ENCODE measurements at regions not wholly inside any gene's neighbourhood (a gene's known extent, or its start where the extent isn't known, plus 50 kb on each side); places are given as distances from the start of the nearest gene placed in this dataset.

DNA sequence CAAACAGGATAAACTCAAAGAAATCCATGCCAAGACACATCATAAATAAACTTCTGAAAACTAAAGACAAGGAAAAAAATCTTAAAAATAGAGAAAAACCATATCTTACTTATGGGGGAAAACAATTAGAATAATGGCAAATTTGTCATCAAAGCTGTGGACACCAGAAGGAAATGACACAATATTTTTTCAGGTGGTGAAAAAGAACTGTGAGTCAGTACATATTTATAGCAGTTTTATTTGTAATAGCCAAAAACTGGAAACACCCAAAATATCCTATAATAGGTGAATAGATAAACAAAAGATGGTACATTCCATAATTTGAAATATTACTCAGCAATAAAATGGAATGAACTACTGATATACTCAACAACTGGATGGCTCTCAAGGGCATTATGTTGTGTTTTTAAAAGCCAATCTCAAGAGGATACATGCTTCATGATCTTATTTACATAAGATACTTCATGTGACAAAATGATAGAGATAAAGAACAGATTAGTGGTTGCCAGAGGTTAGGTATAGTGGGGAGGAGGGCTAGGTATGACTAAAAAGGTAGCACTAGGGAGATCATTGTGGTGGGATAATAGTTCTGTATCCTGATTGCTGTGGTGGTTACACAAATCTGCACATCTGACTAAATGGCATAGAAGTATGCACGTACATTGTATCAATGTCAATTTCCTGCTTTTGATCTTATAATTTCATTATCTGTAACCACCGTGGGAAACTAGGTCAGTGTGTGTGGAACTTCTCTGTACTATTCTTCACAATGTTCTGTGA, 191.9 kb downstream of the PPP1R2C start:
- Histone ChIP-seq H3K4me3 (ENCODE audit: low read depth, low read length) (no peak overlapping the region), H3K79me2 (ENCODE audit: control insufficient read depth, insufficient read depth, low read length, unreplicated experiment) (no peaks in the 10 kb centered on the region), H3K27me3 (ENCODE audit: insufficient read depth, low read length) (no peaks in the 10 kb centered on the region), H3K36me3 (ENCODE audit: insufficient read depth, low read length) (no peaks in the 10 kb centered on the region), H2AFZ (ENCODE audit: low read length, unreplicated experiment) (no peak overlapping the region), H3K27ac (ENCODE audit: low read depth, low read length) (no peak overlapping the region), H3K4me1 (ENCODE audit: control insufficient read depth, insufficient read depth, low read length, unreplicated experiment) (no peaks in the 10 kb centered on the region)

DNA sequence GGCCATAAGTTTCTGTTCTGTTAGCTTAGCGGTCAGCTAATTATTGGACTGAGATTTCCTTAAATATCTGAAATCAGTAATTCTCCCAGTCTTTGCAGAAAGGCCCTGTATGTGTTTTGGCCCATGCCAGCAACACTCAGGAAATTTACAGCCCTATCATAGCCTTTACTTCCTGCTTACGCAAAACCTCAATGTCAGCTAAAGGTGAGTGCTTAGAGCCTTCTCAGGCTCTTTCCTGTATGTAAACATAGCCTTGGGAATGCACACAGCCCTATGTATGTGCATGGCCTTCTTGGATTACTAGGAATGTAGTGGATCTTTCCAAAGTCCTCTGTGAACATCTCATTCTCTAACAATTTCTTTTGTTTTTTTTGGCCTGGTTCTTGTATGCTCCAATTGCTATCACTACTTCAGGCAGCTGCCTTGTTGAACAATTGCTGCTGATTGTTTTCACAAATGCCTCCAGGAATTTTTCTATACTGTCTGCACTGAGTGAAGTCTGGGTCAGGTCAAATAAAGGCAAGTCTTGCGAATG, 200.0 kb downstream of the PPP1R2C start:
- H3K27ac ChIP-seq (ENCODE audit: low read depth, low read length): no peak overlapping the region

DNA sequence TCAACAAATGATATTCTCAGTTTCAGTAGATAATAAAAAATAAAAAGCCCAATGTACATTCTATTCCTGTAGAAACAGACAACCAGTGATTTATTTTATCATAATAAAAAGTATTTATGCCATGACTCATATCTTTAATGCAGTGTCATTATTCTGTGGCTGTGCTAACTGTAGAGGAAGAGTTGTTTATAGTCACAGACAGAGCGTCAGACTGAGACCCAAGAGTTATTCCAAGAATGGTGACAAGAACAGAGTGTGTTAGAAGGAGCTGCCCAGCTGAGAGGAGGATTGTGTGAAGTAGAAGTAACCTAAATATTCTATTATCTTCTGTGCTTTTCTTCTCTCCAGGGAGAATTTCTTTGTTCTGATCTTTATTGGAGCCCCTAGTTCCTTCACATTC, 210.7 kb downstream of the PPP1R2C start:
- no peak overlapping the region for H2AFZ ChIP-seq (ENCODE audit: low read length, unreplicated experiment)
- no peaks in the 10 kb centered on the region for H3K4me1 ChIP-seq (ENCODE audit: control insufficient read depth, insufficient read depth, low read length, unreplicated experiment)
- no peak overlapping the region for H3K4me3 ChIP-seq (ENCODE audit: low read depth, low read length)
- no peaks in the 10 kb centered on the region for H3K27me3 ChIP-seq (ENCODE audit: insufficient read depth, low read length)
- no peak overlapping the region for H3K27ac ChIP-seq (ENCODE audit: low read depth, low read length)
- no peaks in the 10 kb centered on the region for H3K36me3 ChIP-seq (ENCODE audit: insufficient read depth, low read length)
- no peaks in the 10 kb centered on the region for H3K79me2 ChIP-seq (ENCODE audit: control insufficient read depth, insufficient read depth, low read length, unreplicated experiment)

More for the DNA sequence above, 200.0 kb downstream of the PPP1R2C start:
- Histone ChIP-seq H3K79me2 (ENCODE audit: control insufficient read depth, insufficient read depth, low read length, unreplicated experiment) (no peaks in the 10 kb centered on the region), H3K4me3 (ENCODE audit: low read depth, low read length) (no peak overlapping the region), H2AFZ (ENCODE audit: low read length, unreplicated experiment) (no peak overlapping the region), H3K4me1 (ENCODE audit: control insufficient read depth, insufficient read depth, low read length, unreplicated experiment) (no peaks in the 10 kb centered on the region), H3K36me3 (ENCODE audit: insufficient read depth, low read length) (no peaks in the 10 kb centered on the region), H3K27me3 (ENCODE audit: insufficient read depth, low read length) (no peaks in the 10 kb centered on the region)

DNA sequence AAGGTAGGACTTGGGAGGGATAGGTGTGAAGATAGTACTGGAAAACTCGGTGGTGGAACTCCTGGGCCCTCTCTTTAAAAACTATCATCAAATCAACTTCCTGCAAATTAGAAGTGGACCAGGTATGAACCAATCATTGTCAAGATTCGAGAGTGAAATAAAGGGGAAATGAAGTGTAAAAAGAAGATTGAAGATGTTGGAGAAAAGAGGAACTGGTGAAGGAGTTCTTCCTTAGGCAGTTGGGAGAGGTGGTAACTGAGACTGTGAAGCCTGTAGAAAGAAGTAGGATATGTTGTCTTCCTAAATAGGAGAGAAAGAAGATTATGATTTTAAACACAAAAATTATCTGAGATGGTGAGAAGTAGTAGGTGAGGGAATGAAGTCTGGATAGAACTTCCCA, 212.2 kb downstream of the PPP1R2C start:
- H2AFZ ChIP-seq (ENCODE audit: low read length, unreplicated experiment): no peak overlapping the region
- H3K4me1 ChIP-seq (ENCODE audit: control insufficient read depth, insufficient read depth, low read length, unreplicated experiment): no peaks in the 10 kb centered on the region
- H3K27me3 ChIP-seq (ENCODE audit: insufficient read depth, low read length): no peaks in the 10 kb centered on the region
- no peak overlapping the region for H3K4me3 ChIP-seq (ENCODE audit: low read depth, low read length)
- no peaks in the 10 kb centered on the region for H3K79me2 ChIP-seq (ENCODE audit: control insufficient read depth, insufficient read depth, low read length, unreplicated experiment)
- H3K27ac ChIP-seq (ENCODE audit: low read depth, low read length): no peak overlapping the region
- no peaks in the 10 kb centered on the region for H3K36me3 ChIP-seq (ENCODE audit: insufficient read depth, low read length)

DNA sequence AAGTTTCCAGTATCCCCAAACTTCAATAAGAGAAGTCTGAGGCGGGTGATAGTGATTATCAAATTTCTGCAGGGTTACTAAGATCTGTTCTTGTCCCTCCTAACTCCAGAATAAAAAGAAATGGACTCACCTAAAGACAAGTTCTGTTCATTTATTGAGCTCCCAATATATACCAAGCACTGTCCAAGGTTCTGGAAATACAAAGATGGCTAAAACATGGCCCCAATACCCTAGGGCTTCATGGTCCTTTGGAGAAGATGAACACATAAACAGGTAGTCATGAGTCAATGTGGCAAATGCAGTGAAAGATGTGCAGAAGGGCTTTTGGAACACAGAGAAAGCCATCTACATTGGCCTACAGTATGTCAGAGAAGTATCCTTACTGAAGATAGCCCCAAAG, 231.2 kb downstream of the PPP1R2C start:
- Histone ChIP-seq H3K4me3 (ENCODE audit: low read depth, low read length) (no peak overlapping the region), H3K27me3 (ENCODE audit: insufficient read depth, low read length) (no peaks in the 10 kb centered on the region), H3K4me1 (ENCODE audit: control insufficient read depth, insufficient read depth, low read length, unreplicated experiment) (no peaks in the 10 kb centered on the region), H3K27ac (ENCODE audit: low read depth, low read length) (no peak overlapping the region), H3K79me2 (ENCODE audit: control insufficient read depth, insufficient read depth, low read length, unreplicated experiment) (no peaks in the 10 kb centered on the region), H2AFZ (ENCODE audit: low read length, unreplicated experiment) (no peak overlapping the region), H3K36me3 (ENCODE audit: insufficient read depth, low read length) (no peaks in the 10 kb centered on the region)

DNA sequence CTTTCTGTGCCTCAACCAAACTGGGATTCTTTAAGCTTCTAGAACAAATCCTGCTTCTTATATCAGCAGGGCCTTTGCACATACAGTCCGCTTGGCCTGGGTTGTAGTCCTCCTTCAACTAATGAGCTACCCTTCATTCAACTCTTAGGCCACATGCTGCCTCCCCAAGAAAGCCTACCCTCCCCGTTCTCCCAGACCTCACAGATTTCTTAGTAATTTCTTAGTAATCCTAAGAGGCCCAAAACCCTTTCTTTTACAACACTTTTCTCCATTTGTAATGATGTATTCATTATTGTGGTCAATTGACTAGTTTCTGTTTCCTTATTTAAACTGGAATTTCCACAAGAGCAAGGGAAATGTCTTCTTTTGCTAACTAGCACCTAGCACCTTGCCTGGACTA, 233.1 kb downstream of the PPP1R2C start:
- Histone ChIP-seq H3K4me1 (ENCODE audit: control insufficient read depth, insufficient read depth, low read length, unreplicated experiment) (no peaks in the 10 kb centered on the region), H2AFZ (ENCODE audit: low read length, unreplicated experiment) (no peak overlapping the region), H3K27me3 (ENCODE audit: insufficient read depth, low read length) (no peaks in the 10 kb centered on the region), H3K36me3 (ENCODE audit: insufficient read depth, low read length) (no peaks in the 10 kb centered on the region), H3K4me3 (ENCODE audit: low read depth, low read length) (no peak overlapping the region), H3K27ac (ENCODE audit: low read depth, low read length) (no peak overlapping the region), H3K79me2 (ENCODE audit: control insufficient read depth, insufficient read depth, low read length, unreplicated experiment) (no peaks in the 10 kb centered on the region)

DNA sequence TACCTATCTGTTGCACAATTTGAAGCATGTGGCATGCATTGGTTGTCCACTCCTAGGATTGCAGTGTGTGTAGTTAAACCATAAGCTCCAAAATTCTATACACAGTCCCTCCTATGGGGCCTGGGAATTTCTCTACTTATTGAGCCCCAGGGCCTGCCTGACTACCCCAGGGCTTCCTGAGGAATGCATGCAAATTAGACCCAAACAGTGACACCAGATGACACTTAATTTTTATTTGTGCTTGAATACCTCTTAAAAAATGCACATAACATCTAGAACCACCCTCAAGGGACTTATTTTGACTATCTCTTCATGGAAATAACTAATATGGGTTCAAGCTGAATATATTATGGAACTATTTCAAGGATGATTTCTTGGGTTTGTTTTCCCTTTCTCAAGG, 236.4 kb downstream of the PPP1R2C start:
- H3K27me3 ChIP-seq (ENCODE audit: insufficient read depth, low read length): no peaks in the 10 kb centered on the region
- H3K4me1 ChIP-seq (ENCODE audit: control insufficient read depth, insufficient read depth, low read length, unreplicated experiment): no peaks in the 10 kb centered on the region
- no peaks in the 10 kb centered on the region for H3K79me2 ChIP-seq (ENCODE audit: control insufficient read depth, insufficient read depth, low read length, unreplicated experiment)
- H3K4me3 ChIP-seq (ENCODE audit: low read depth, low read length): no peak overlapping the region
- no peaks in the 10 kb centered on the region for H3K36me3 ChIP-seq (ENCODE audit: insufficient read depth, low read length)
- no peak overlapping the region for H3K27ac ChIP-seq (ENCODE audit: low read depth, low read length)
- no peak overlapping the region for H2AFZ ChIP-seq (ENCODE audit: low read length, unreplicated experiment)

DNA sequence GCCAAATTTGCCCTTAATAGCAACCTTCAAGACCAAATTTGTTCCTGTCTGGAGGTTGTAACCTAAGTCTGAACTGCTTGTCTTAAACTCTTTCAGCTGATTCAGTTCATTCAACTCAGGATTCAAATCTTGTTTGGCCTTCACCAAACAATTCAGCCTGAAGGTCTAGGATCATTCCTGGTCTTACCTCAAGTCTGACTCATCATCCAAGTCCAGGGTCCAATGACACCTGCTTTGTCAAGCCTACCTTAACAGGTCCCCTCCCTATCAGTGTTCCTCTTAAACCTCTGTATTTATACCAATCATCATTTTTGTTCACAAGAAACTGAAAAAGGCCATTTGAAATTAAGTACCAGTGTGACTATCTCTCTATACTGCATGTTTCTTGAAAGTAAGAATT, 237.8 kb downstream of the PPP1R2C start:
- Histone ChIP-seq H3K4me1 (ENCODE audit: control insufficient read depth, insufficient read depth, low read length, unreplicated experiment) (no peaks in the 10 kb centered on the region), H3K27me3 (ENCODE audit: insufficient read depth, low read length) (no peaks in the 10 kb centered on the region), H3K79me2 (ENCODE audit: control insufficient read depth, insufficient read depth, low read length, unreplicated experiment) (no peaks in the 10 kb centered on the region), H3K36me3 (ENCODE audit: insufficient read depth, low read length) (no peaks in the 10 kb centered on the region), H2AFZ (ENCODE audit: low read length, unreplicated experiment) (no peak overlapping the region), H3K27ac (ENCODE audit: low read depth, low read length) (no peak overlapping the region), H3K4me3 (ENCODE audit: low read depth, low read length) (no peak overlapping the region)

DNA sequence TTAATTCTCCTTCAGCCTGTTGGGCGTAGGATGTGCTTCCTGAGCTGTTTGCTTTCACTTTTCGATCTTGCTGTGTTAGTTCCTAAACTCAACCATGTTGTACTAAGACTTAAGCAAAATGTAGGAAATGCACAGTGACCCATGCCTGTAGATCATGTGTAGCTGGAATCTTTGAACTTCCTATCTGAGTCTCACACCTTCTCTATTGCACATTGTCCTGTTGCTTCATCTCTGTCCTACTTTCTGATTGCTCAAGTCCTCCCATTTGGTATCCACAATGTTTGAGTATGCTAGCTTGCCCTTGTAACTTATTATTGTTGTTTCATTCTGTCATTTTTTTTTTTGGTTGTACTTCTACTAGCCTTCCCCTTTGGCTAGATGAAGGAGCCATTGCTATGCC, 239.6 kb downstream of the PPP1R2C start:
- H3K27ac ChIP-seq (ENCODE audit: low read depth, low read length): no peak overlapping the region
- no peaks in the 10 kb centered on the region for H3K36me3 ChIP-seq (ENCODE audit: insufficient read depth, low read length)
- no peaks in the 10 kb centered on the region for H3K4me1 ChIP-seq (ENCODE audit: control insufficient read depth, insufficient read depth, low read length, unreplicated experiment)
- H3K4me3 ChIP-seq (ENCODE audit: low read depth, low read length): no peak overlapping the region
- no peak overlapping the region for H2AFZ ChIP-seq (ENCODE audit: low read length, unreplicated experiment)
- H3K27me3 ChIP-seq (ENCODE audit: insufficient read depth, low read length): no peaks in the 10 kb centered on the region
- no peaks in the 10 kb centered on the region for H3K79me2 ChIP-seq (ENCODE audit: control insufficient read depth, insufficient read depth, low read length, unreplicated experiment)

DNA sequence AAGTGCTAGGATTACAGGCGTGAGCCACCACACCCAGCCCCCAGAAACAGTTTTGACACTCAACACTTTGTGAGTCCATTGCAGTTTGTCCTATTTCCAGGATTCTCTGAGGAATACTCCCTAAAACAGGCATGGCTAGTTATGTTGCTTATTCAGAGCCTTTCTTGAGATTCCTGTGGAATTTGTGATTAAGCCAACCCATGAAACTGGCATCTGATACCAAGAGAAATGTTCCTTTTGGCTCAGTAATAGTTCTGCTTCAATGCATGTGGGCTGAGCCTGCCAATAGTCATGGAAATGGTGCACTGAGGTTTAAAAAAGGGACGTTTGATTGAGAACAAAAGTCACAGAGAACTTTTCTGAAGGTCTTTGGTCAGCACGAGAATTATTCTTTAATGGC, 241.7 kb downstream of the PPP1R2C start:
- Histone ChIP-seq H2AFZ (ENCODE audit: low read length, unreplicated experiment) (no peak overlapping the region), H3K27me3 (ENCODE audit: insufficient read depth, low read length) (no peaks in the 10 kb centered on the region), H3K27ac (ENCODE audit: low read depth, low read length) (no peak overlapping the region), H3K4me3 (ENCODE audit: low read depth, low read length) (no peak overlapping the region), H3K4me1 (ENCODE audit: control insufficient read depth, insufficient read depth, low read length, unreplicated experiment) (no peaks in the 10 kb centered on the region), H3K36me3 (ENCODE audit: insufficient read depth, low read length) (no peaks in the 10 kb centered on the region), H3K79me2 (ENCODE audit: control insufficient read depth, insufficient read depth, low read length, unreplicated experiment) (no peaks in the 10 kb centered on the region)

DNA sequence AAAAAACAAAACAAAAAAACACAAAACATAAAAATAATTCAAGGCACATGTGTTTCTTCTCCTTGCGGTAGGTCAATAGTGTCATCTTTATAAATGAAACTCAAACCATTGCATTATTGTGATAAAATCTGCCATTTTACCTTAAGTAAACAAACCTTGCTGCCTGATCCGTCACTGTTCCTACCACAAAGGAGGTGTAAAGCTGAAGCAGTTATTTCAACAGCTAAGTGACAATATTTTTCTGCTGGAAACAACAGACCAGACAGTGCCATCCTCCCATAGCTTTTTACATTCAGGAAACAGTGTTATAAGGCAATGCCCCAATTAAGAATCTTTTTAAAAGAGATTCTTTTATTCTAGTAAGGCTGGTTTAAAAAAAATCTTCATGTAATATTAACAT, 242.7 kb downstream of the PPP1R2C start:
- H2AFZ ChIP-seq (ENCODE audit: low read length, unreplicated experiment): no peak overlapping the region
- no peaks in the 10 kb centered on the region for H3K27me3 ChIP-seq (ENCODE audit: insufficient read depth, low read length)
- H3K4me1 ChIP-seq (ENCODE audit: control insufficient read depth, insufficient read depth, low read length, unreplicated experiment): no peaks in the 10 kb centered on the region
- H3K4me3 ChIP-seq (ENCODE audit: low read depth, low read length): no peak overlapping the region
- no peak overlapping the region for H3K27ac ChIP-seq (ENCODE audit: low read depth, low read length)
- H3K36me3 ChIP-seq (ENCODE audit: insufficient read depth, low read length): no peaks in the 10 kb centered on the region
- no peaks in the 10 kb centered on the region for H3K79me2 ChIP-seq (ENCODE audit: control insufficient read depth, insufficient read depth, low read length, unreplicated experiment)
